ENCODE measurements at regions not wholly inside any gene's neighbourhood (a gene's known extent, or its start where the extent isn't known, plus 50 kb on each side); places are given as distances from the start of the nearest gene placed in this dataset.
A peak's percentile ranks its signal among the peaks of the same experiment; 100 is the strongest.

- no peak for DNase-seq
Measured at GRCh38 chr12:13839365-13840336, 141.8 kb downstream of the GRIN2B start.

GRCh38 chr12:13836099-13836498 is 145.3 kb downstream of the GRIN2B start:
- DNase-seq = no peak

- DNase-seq = no peak
Measured at GRCh38 chr12:13835652-13836051, 145.8 kb downstream of the GRIN2B start.

GRCh38 chr12:13834241-13834640 is 147.2 kb downstream of the GRIN2B start:
- DNase-seq = no peak

- DNase-seq = peak; percentile 15
Measured at GRCh38 chr12:13817131-13817530, 164.3 kb downstream of the GRIN2B start.

GRCh38 chr12:13816394-13816793 is 165.0 kb downstream of the GRIN2B start:
- DNase-seq = peak; percentile 44

- DNase-seq = no peak
Measured at GRCh38 chr12:13812168-13812567, 169.2 kb downstream of the GRIN2B start.

GRCh38 chr12:13811061-13811460 is 170.3 kb downstream of the GRIN2B start:
- no peak for DNase-seq

- DNase-seq = no peak
Measured at GRCh38 chr12:13805041-13805440, 176.4 kb downstream of the GRIN2B start.

- DNase-seq = no peak
Measured at GRCh38 chr12:13801543-13801942, 179.9 kb downstream of the GRIN2B start.

GRCh38 chr12:13799574-13799973 is 181.8 kb downstream of the GRIN2B start:
- peak; percentile 13 for DNase-seq

- DNase-seq = no peak
Measured at GRCh38 chr12:13798162-13798561, 183.2 kb downstream of the GRIN2B start.

- DNase-seq = no peak
Measured at GRCh38 chr12:13794706-13795105, 186.7 kb downstream of the GRIN2B start.

- no peak for DNase-seq
Measured at GRCh38 chr12:13790317-13790716, 191.1 kb downstream of the GRIN2B start.

- DNase-seq = no peak
Measured at GRCh38 chr12:13788626-13789025, 192.8 kb downstream of the GRIN2B start.

GRCh38 chr12:13786646-13787045 is 194.8 kb downstream of the GRIN2B start:
- DNase-seq = no peak

GRCh38 chr12:13784504-13784903 is 196.9 kb downstream of the GRIN2B start:
- DNase-seq = no peak

GRCh38 chr12:13780453-13780852 is 200.9 kb downstream of the GRIN2B start:
- DNase-seq = no peak

- no peak for DNase-seq
Measured at GRCh38 chr12:13777374-13777773, 204.0 kb downstream of the GRIN2B start.

GRCh38 chr12:13772264-13772663 is 209.1 kb downstream of the GRIN2B start:
- no peak for DNase-seq

- no peak for DNase-seq
Measured at GRCh38 chr12:13770576-13770975, 210.8 kb downstream of the GRIN2B start.

GRCh38 chr12:13769966-13770365 is 211.4 kb downstream of the GRIN2B start:
- DNase-seq = no peak

GRCh38 chr12:13769273-13769672 is 212.1 kb downstream of the GRIN2B start:
- no peak for DNase-seq

- DNase-seq = no peak
Measured at GRCh38 chr12:13764748-13765147, 216.7 kb downstream of the GRIN2B start.

- DNase-seq = peak; percentile 12
Measured at GRCh38 chr12:13749389-13749788, 232.0 kb downstream of the GRIN2B start.
